Loucy (cell line): ENCODE measurements at regions not wholly inside any gene's neighbourhood (a gene's known extent, or its start where the extent isn't known, plus 50 kb on each side); places are given as distances from the start of the nearest gene placed in this dataset.

ENCODE experiments used
- H2AFZ ChIP-seq: fragments of 200-600 bp; sonication (generic); 2 replicates; pipeline ENCODE4 v1.6.0; 2016; ENCODE audit warnings: antibody characterized with exemption, mild to moderate bottlenecking, low read length, moderate library complexity
- H3F3A ChIP-seq: fragments of 200-600 bp; 2 replicates; pipeline ENCODE4 v1.6.0; 2016; ENCODE audit warnings: antibody characterized with exemption, low read depth, mild to moderate bottlenecking
- H3K27me3 ChIP-seq: fragments of 200-600 bp; sonication (generic); 2 replicates; pipeline ENCODE4 v1.6.1; 2014; ENCODE audit warnings: low read length, mild to moderate bottlenecking; ENCODE audit not compliant: insufficient read depth, poor library complexity, severe bottlenecking
- H3K36me3 ChIP-seq: fragments of 200-600 bp; sonication (generic); 2 replicates; pipeline ENCODE4 v1.6.1; 2016; ENCODE audit warnings: low read length; ENCODE audit not compliant: insufficient read depth
- H3K4me1 ChIP-seq: fragments of 200-600 bp; sonication (generic); 2 replicates; pipeline ENCODE4 v1.5.1; 2014; ENCODE audit warnings: low read length, mild to moderate bottlenecking; ENCODE audit not compliant: insufficient read depth, poor library complexity, severe bottlenecking
- H3K4me2 ChIP-seq: fragments of 200-600 bp; sonication (generic); 2 replicates; pipeline ENCODE4 v1.6.0; 2014; ENCODE audit warnings: antibody characterized with exemption, low read length, low read depth, mild to moderate bottlenecking; ENCODE audit not compliant: poor library complexity, severe bottlenecking
- H3K4me3 ChIP-seq: fragments of 200-600 bp; sonication (generic); 2 replicates; pipeline ENCODE4 v1.5.1; 2014; ENCODE audit warnings: low read length, mild to moderate bottlenecking, mixed read lengths; ENCODE audit not compliant: poor library complexity, severe bottlenecking
- H3K79me2 ChIP-seq: fragments of 200-600 bp; sonication (generic); 2 replicates; pipeline ENCODE4 v1.6.1; 2014; ENCODE audit warnings: low read length; ENCODE audit not compliant: insufficient read depth
- H3K9ac ChIP-seq: fragments of 200-600 bp; sonication (generic); 2 replicates; pipeline ENCODE4 v1.6.0; 2014; ENCODE audit warnings: mild to moderate bottlenecking, low read depth, low read length, moderate library complexity; ENCODE audit not compliant: poor library complexity, severe bottlenecking
- H3K9me2 ChIP-seq: fragments of 200-600 bp; sonication (generic); replicated peaks from 2 replicates; pipeline ENCODE4 v1.6.1; 2016; ENCODE audit warnings: low read depth, low read length, mixed read lengths
- H3K9me3 ChIP-seq: fragments of 200-600 bp; sonication (generic); 2 replicates; pipeline ENCODE4 v1.6.1; 2014; ENCODE audit warnings: mild to moderate bottlenecking, antibody characterized with exemption, low read length, low read depth; ENCODE audit not compliant: insufficient read depth
- H4K20me1 ChIP-seq: fragments of 200-600 bp; sonication (generic); 2 replicates; pipeline ENCODE4 v1.6.0; 2014; ENCODE audit warnings: antibody characterized with exemption, low read length, mild to moderate bottlenecking; ENCODE audit not compliant: insufficient read depth, poor library complexity, severe bottlenecking
- EZH2phosphoT487 ChIP-seq: fragments of 200-600 bp; IDR thresholded peaks from 2 replicates; pipeline ENCODE4 v1.6.1; 2018; ENCODE audit warnings: antibody characterized with exemption, mild to moderate bottlenecking, moderate library complexity, borderline replicate concordance
- TF ChIP-seq, protein P1 (sequence below): fragments of 200-600 bp; sonication (generic); conservative IDR thresholded peaks from 2 replicates; pipeline ENCODE4 v1.5.1; 2014; ENCODE audit warnings: mild to moderate bottlenecking, antibody characterized with exemption, low read length

GRCh38 chr2:150925611-150926010 lies 336.1 kb downstream of the RBM43 start:
- no peaks in the 10 kb centered on the region for H4K20me1 ChIP-seq
- H3F3A ChIP-seq = no peaks in the 10 kb centered on the region
- H3K9me3 ChIP-seq = no peaks in the 10 kb centered on the region
- H3K4me3 ChIP-seq = no peak overlapping the region
- H3K36me3 ChIP-seq = no peaks in the 10 kb centered on the region
- no peak overlapping the region for H3K9ac ChIP-seq
- no peak for TF ChIP-seq EZH2phosphoT487
- H2AFZ ChIP-seq = no peak overlapping the region
- no peaks in the 10 kb centered on the region for H3K79me2 ChIP-seq
- H3K9me2 ChIP-seq = no peaks in the 10 kb centered on the region
- peaks cover 3% of the 10 kb centered on the region for H3K4me1 ChIP-seq
- no peaks in the 10 kb centered on the region for H3K27me3 ChIP-seq
- no peak overlapping the region for H3K4me2 ChIP-seq

- Histone ChIP-seq H3K27me3 (no peaks in the 10 kb centered on the region), H3K9me3 (no peaks in the 10 kb centered on the region), H3F3A (no peaks in the 10 kb centered on the region), H3K4me3 (no peak overlapping the region), H3K9ac (no peak overlapping the region), H3K36me3 (no peaks in the 10 kb centered on the region), H3K4me2 (no peak overlapping the region), H3K9me2 (no peaks in the 10 kb centered on the region), H2AFZ (no peak overlapping the region), H3K79me2 (no peaks in the 10 kb centered on the region), H3K4me1 (peaks cover 3% of the 10 kb centered on the region), H4K20me1 (no peaks in the 10 kb centered on the region)
- TF ChIP-seq EZH2phosphoT487 = no peak
- TF ChIP-seq, protein P1, sequence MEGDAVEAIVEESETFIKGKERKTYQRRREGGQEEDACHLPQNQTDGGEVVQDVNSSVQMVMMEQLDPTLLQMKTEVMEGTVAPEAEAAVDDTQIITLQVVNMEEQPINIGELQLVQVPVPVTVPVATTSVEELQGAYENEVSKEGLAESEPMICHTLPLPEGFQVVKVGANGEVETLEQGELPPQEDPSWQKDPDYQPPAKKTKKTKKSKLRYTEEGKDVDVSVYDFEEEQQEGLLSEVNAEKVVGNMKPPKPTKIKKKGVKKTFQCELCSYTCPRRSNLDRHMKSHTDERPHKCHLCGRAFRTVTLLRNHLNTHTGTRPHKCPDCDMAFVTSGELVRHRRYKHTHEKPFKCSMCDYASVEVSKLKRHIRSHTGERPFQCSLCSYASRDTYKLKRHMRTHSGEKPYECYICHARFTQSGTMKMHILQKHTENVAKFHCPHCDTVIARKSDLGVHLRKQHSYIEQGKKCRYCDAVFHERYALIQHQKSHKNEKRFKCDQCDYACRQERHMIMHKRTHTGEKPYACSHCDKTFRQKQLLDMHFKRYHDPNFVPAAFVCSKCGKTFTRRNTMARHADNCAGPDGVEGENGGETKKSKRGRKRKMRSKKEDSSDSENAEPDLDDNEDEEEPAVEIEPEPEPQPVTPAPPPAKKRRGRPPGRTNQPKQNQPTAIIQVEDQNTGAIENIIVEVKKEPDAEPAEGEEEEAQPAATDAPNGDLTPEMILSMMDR = no peak
These were observed 336.8 kb downstream of the RBM43 start for GRCh38 chr2:150924878-150925277.

GRCh38 chr2:150919901-150920300 lies 341.8 kb downstream of the RBM43 start:
- no peaks in the 10 kb centered on the region for H3K27me3 ChIP-seq
- H3K9me2 ChIP-seq = no peaks in the 10 kb centered on the region
- H3K4me3 ChIP-seq = no peak overlapping the region
- H4K20me1 ChIP-seq = no peaks in the 10 kb centered on the region
- no peak for TF ChIP-seq EZH2phosphoT487
- TF ChIP-seq, protein P1 = no peak
- no peaks in the 10 kb centered on the region for H3F3A ChIP-seq
- no peak overlapping the region for H3K9ac ChIP-seq
- H3K79me2 ChIP-seq = no peaks in the 10 kb centered on the region
- no peaks in the 10 kb centered on the region for H3K9me3 ChIP-seq
- no peak overlapping the region for H2AFZ ChIP-seq
- no peak overlapping the region for H3K4me2 ChIP-seq
- H3K4me1 ChIP-seq = peaks cover 3% of the 10 kb centered on the region
- no peaks in the 10 kb centered on the region for H3K36me3 ChIP-seq

GRCh38 chr2:150917961-150918713 lies 343.5 kb downstream of the RBM43 start:
- no peak overlapping the region for H3K9ac ChIP-seq
- no peak overlapping the region for H2AFZ ChIP-seq
- H3K36me3 ChIP-seq = no peaks in the 10 kb centered on the region
- H3K79me2 ChIP-seq = no peaks in the 10 kb centered on the region
- no peaks in the 10 kb centered on the region for H3K9me2 ChIP-seq
- TF ChIP-seq, protein P1 = no peak
- no peak for TF ChIP-seq EZH2phosphoT487
- H3K4me1 ChIP-seq = peaks cover 2% of the 10 kb centered on the region
- H3K9me3 ChIP-seq = no peaks in the 10 kb centered on the region
- H4K20me1 ChIP-seq = no peaks in the 10 kb centered on the region
- H3F3A ChIP-seq = no peaks in the 10 kb centered on the region
- H3K4me2 ChIP-seq = no peak overlapping the region
- H3K4me3 ChIP-seq = no peak overlapping the region
- H3K27me3 ChIP-seq = no peaks in the 10 kb centered on the region
